ENCODE measurements at regions not wholly inside any gene's neighbourhood (a gene's known extent, or its start where the extent isn't known, plus 50 kb on each side); places are given as distances from the start of the nearest gene placed in this dataset.

DNA sequence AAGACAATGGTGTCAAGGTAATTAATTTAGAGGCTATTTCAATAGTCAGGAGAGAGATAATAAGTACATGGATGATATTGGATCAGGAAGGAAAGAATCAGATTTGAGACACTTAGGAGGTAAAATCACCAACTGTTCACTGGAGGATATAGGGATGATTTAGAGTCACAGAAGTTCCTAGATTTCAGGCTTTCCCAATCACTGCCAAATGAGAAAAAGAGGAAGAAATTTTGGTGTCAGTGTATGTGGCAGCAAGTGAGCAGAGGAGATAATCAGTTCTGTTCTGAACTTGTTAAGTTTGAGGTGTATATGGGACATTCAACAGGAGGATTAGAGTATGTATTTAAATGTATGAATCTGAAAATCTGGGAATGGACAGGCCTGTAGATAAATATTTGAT lies 640.4 kb downstream of the NR4A2 start:
- TF ChIP-seq, protein P1, sequence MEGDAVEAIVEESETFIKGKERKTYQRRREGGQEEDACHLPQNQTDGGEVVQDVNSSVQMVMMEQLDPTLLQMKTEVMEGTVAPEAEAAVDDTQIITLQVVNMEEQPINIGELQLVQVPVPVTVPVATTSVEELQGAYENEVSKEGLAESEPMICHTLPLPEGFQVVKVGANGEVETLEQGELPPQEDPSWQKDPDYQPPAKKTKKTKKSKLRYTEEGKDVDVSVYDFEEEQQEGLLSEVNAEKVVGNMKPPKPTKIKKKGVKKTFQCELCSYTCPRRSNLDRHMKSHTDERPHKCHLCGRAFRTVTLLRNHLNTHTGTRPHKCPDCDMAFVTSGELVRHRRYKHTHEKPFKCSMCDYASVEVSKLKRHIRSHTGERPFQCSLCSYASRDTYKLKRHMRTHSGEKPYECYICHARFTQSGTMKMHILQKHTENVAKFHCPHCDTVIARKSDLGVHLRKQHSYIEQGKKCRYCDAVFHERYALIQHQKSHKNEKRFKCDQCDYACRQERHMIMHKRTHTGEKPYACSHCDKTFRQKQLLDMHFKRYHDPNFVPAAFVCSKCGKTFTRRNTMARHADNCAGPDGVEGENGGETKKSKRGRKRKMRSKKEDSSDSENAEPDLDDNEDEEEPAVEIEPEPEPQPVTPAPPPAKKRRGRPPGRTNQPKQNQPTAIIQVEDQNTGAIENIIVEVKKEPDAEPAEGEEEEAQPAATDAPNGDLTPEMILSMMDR (conservative IDR thresholded peaks at IDR 0.05; ENCODE audit: low read length) = no peak
- TF ChIP-seq EZH2phosphoT487 (IDR thresholded peaks at IDR 0.05; ENCODE audit: borderline replicate concordance) = no peak
